Fibroblast of mammary gland (primary cell): ENCODE measurements at regions not wholly inside any gene's neighbourhood (a gene's known extent, or its start where the extent isn't known, plus 50 kb on each side); places are given as distances from the start of the nearest gene placed in this dataset.

ENCODE experiments used
- DNase-seq: peaks from one replicate; pipeline ENCODE4 v3.0.0-alpha.2; 2010; ENCODE audit warnings: low read depth
- H3K4me3 ChIP-seq: 2 replicates; pipeline ENCODE4 v1.5.1; 2011; ENCODE audit warnings: low read depth, mild to moderate bottlenecking, low read length, moderate library complexity; ENCODE audit not compliant: control insufficient read depth
- TF ChIP-seq, protein P1 (sequence below): conservative IDR thresholded peaks from 2 replicates; pipeline ENCODE4 v1.5.1; 2011; ENCODE audit warnings: low read depth, low read length, inconsistent platforms; ENCODE audit not compliant: control insufficient read depth, insufficient read depth

DNA sequence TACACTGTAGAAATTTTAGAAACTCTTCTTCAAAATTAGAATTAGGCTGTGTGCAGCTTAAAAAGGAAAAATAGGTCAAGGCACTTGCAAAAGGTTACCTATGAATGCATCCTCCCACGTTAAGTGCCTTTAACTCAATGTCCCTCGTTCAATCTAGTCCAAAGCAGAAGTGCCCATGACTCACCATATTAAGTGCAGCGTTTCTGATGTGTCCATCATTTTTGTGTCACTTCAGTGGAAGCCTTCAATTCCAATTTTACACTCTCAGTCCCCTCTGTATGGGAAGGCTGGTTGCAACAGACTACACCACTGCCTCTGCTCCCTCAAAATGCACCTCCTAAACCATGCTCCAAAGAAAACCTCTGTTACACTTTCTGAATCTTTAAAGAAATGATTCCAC lies 53.4 kb downstream of the FOXB1 start:
- DNase-seq: no peak
- H3K4me3 ChIP-seq: no peak overlapping the region
- TF ChIP-seq, protein P1, sequence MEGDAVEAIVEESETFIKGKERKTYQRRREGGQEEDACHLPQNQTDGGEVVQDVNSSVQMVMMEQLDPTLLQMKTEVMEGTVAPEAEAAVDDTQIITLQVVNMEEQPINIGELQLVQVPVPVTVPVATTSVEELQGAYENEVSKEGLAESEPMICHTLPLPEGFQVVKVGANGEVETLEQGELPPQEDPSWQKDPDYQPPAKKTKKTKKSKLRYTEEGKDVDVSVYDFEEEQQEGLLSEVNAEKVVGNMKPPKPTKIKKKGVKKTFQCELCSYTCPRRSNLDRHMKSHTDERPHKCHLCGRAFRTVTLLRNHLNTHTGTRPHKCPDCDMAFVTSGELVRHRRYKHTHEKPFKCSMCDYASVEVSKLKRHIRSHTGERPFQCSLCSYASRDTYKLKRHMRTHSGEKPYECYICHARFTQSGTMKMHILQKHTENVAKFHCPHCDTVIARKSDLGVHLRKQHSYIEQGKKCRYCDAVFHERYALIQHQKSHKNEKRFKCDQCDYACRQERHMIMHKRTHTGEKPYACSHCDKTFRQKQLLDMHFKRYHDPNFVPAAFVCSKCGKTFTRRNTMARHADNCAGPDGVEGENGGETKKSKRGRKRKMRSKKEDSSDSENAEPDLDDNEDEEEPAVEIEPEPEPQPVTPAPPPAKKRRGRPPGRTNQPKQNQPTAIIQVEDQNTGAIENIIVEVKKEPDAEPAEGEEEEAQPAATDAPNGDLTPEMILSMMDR: no peak

DNA sequence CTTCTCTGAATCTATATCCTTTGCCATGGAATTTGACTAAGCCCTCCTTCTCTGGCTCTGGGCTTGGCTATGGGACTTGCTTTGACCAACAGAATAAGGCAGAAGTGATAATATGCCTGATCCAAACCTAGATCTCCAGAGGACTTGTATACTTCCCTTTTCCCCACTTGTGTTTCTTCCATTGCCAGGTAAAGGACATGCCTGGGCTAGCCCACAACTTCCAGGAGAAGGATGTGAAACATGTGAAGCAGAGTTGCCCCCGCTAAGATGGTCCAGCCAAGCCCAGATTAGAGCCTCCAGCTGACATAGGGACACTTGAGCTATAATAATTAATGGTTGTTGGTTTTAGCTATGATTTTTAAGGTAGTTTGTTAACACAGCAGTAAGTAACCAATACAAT lies 55.1 kb downstream of the FOXB1 start:
- no peak for DNase-seq
- TF ChIP-seq, protein P1: no peak
- H3K4me3 ChIP-seq: no peak overlapping the region

DNA sequence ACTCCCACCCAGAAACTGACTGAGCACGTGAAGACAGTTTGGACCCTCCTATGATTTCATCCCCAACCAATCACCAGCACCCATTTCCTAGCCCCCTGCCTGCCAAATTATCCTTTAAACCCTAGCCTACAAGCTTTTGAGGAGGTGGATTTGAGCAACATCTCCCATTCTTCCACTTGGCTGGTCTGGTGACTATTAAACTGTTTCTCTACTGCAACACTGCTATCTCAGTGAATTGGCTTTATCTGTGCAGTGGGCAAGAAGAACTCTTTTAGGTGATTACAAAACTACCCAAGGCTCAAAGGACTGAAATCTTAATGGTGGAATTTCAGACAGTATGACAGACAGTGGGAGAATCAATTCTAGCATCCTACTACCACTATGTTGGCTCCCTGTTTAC lies 57.6 kb downstream of the FOXB1 start:
- H3K4me3 ChIP-seq: no peak overlapping the region
- no peak for DNase-seq
- TF ChIP-seq, protein P1: no peak

DNA sequence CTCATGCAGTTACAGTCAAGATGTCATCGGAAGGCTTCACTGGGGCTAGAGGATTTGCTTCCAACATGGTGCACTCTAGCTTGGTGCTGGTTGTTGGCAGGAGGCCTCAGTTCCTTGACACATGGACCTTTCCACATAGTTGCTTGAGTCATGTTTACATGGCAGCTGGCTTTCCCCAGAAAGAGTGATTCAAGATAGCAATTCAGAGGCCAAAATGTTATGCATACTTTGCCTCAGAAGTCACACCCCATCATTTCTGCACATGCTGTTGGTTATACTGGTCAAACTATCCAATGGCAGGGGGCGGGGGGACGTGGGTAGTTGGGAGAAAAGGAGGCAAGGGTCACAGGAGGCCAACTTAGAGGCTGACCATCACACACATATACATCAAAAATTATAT lies 58.7 kb downstream of the FOXB1 start:
- DNase-seq: peak; percentile 84
- TF ChIP-seq, protein P1: no peak

DNA sequence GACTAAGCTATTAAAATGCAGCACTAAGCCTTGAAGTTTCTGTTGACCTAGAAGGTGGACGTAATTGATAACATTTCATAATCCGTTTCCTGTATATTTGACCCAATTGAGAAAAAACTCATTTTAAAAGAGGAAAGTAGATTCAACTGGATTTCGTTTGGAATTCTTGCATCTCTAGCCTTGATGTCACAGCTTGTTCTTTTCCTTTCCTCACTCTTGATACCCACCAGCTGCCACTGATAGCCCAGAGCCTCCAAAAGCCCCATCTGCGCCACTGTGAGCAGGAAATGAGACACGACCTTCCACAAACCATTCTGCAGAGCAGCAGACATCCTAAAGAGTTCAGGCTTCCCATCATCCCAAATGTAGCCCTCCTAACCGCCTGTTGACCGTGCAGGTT lies 61.8 kb downstream of the FOXB1 start:
- no peak for DNase-seq
- H3K4me3 ChIP-seq: no peak overlapping the region
- TF ChIP-seq, protein P1: no peak

More for the DNA sequence above, 58.7 kb downstream of the FOXB1 start:
- H3K4me3 ChIP-seq: no peak overlapping the region

DNA sequence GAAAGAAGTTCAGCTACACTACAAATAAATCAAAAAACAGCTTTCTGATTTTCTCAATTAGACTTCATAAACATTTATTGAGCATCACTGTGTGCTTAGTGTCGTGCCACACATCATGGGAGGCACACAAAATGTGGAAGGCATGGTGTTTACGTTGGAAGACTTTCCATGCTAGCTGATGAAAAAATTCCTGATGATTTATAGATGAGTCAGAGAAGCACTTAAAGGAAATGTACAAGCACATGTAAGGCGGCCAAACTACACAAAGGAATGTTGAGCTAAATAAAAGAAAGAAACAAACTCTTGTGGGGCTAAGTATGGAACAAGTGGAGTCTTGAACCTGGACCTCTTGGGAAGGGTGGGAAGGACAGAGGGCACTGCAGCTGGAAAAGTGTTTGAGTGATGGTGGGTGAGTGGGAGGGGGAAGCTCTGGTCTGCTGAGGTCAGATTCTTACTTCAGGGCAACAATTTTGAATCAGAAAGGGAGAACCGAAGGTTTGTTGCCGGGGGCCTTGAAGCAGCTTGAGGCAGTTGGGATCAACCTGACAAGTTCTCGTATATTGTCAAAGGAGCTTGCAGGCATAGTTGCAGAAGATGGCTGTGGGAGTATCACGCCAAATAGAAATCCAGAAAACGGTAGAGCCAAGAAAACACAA lies 66.9 kb downstream of the FOXB1 start:
- H3K4me3 ChIP-seq: no peak overlapping the region
- DNase-seq: peak; percentile 89
- TF ChIP-seq, protein P1: no peak
